Colonic mucosa (tissue), 4 donors: ENCODE measurements at regions not wholly inside any gene's neighbourhood (a gene's known extent, or its start where the extent isn't known, plus 50 kb on each side); places are given as distances from the start of the nearest gene placed in this dataset.

ENCODE experiments used
- DNase-seq: peaks from one replicate; pipeline ENCODE4 v3.0.0-alpha.2; 2020
- H3K27ac ChIP-seq: fragments of 200-600 bp; one replicate; pipeline ENCODE4 v1.8.0; 2021
- H3K27me3 ChIP-seq: fragments of 200-600 bp; one replicate; pipeline ENCODE4 v1.8.0; 2021
- H3K36me3 ChIP-seq: fragments of 200-600 bp; one replicate; pipeline ENCODE4 v1.8.0; 2021
- H3K4me1 ChIP-seq: fragments of 200-600 bp; one replicate; pipeline ENCODE4 v1.8.0; 2021; ENCODE audit warnings: mild to moderate bottlenecking
- H3K4me3 ChIP-seq: fragments of 200-600 bp; one replicate; pipeline ENCODE4 v1.8.0; 2021
- H3K9ac ChIP-seq, 2 donors: one replicate each; pipeline ENCODE4 v1.7.0; 2013; ENCODE audit warnings: control low read depth in 2 of 2, low read depth in 2 of 2, low read length in 2 of 2
- H3K9me3 ChIP-seq: fragments of 200-600 bp; one replicate; pipeline ENCODE4 v1.8.0; 2021
- intact Hi-C: fragments of 100-400 bp; cut with DNase I; formaldehyde crosslinking; loops from one replicate; pipeline ENCODE4 v1.14.1; 2022
- TF ChIP-seq, protein P1 (sequence below): fragments of 200-600 bp; IDR thresholded peaks from one replicate; pipeline ENCODE4 v1.8.0; 2022; ENCODE audit warnings: antibody characterized with exemption, mild to moderate bottlenecking
- donor health status: healthy.
- donor health status: DM: no; HTN: no; CAD: no.
- donor health status: DM: no; HTN: no; CAD: no.

DNA sequence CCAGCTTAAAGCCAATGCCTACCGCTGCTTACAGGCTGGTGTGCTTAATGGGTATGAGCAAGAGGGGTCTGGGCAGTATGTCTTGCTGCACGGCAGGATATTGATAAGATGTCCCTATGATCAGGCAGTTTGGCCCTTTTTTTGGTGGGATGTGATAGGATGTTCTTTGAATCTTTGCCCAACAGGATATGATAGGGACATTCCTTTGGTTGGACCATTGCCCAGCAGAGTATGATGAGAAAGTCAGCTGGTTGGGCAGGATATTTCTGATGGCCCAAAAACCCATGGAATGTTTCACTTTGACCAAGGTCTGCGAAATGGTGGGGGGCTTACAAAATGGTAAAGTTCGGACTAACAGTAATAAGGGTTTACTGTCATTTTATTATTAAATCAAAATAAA lies 1060.6 kb downstream of the STIM2 start:
- H3K36me3 ChIP-seq = no peaks in the 10 kb centered on the region
- no peaks in the 10 kb centered on the region for H3K4me1 ChIP-seq

DNA sequence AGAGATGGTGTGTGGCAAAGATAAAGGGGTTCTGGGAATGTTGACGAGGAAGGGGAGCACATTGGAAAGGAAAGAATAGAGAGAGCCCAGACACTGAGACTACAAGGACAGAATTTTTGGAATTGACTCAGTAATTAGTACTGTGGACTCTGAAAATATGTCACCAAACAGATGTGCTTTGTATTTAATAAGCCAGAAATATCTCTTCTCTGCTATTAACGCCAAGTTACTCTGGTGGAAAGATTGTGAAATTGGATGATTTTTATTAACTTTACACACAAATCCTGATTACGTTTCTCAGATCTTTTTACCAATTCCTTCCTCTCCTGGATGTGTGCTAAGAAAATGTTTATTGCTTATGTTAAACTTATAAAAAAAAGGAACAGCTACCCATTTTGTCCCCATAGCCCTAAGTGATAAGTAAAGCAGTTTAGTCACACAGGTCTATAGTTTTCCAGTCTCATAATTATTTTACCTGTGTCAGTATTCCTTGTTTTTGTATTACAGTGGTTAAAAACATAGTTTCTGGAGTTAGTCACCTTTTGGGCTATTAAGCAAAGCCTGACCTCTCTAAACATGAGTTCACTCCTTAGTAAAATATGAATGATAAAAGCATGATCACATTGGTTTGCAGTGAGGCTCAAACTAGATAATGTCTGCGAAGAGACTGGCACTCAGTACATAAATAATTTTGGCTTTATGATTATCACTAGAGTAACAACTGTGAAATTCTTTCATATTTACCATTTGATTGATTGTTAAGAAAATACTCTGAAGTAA lies 1068.3 kb downstream of the STIM2 start:
- Histone ChIP-seq H3K9ac (no peak overlapping the region), H3K27me3 (no peaks in the 10 kb centered on the region), H3K36me3 (no peaks in the 10 kb centered on the region), H3K9me3 (no peaks in the 10 kb centered on the region), H3K4me1 (no peaks in the 10 kb centered on the region), H3K27ac (no peak overlapping the region), H3K4me3 (no peak overlapping the region)
- intact Hi-C loops = no loop called here
- no peak for DNase-seq
- TF ChIP-seq, protein P1, sequence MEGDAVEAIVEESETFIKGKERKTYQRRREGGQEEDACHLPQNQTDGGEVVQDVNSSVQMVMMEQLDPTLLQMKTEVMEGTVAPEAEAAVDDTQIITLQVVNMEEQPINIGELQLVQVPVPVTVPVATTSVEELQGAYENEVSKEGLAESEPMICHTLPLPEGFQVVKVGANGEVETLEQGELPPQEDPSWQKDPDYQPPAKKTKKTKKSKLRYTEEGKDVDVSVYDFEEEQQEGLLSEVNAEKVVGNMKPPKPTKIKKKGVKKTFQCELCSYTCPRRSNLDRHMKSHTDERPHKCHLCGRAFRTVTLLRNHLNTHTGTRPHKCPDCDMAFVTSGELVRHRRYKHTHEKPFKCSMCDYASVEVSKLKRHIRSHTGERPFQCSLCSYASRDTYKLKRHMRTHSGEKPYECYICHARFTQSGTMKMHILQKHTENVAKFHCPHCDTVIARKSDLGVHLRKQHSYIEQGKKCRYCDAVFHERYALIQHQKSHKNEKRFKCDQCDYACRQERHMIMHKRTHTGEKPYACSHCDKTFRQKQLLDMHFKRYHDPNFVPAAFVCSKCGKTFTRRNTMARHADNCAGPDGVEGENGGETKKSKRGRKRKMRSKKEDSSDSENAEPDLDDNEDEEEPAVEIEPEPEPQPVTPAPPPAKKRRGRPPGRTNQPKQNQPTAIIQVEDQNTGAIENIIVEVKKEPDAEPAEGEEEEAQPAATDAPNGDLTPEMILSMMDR = no peak

More for the DNA sequence above, 1060.6 kb downstream of the STIM2 start:
- H3K9me3 ChIP-seq = no peaks in the 10 kb centered on the region
- H3K27me3 ChIP-seq = no peaks in the 10 kb centered on the region
- DNase-seq = no peak
- TF ChIP-seq, protein P1 = no peak
- no peak overlapping the region for H3K27ac ChIP-seq
- intact Hi-C loops = no loop called here
- no peak overlapping the region for H3K4me3 ChIP-seq
- no peak overlapping the region for H3K9ac ChIP-seq

DNA sequence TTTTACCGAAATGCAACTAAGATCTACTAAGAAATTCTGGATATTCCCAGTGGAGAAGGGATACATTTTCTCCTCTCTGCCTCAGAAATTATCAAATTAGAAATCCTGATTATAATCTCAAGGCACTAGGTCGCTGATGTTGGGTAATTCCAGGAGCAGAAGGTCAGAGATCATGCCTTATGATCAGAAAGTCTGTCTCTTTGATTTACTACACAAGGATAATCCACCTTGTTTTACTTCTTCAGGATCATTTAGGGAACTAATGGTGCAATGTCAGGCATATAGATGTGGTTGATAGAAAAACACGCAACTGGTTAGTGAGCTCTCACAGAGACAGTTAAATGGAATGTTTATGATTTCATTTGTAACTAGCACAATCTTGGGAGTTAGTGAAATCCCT lies 1069.7 kb downstream of the STIM2 start:
- H3K4me3 ChIP-seq = no peak overlapping the region
- intact Hi-C loops = no loop called here
- H3K36me3 ChIP-seq = no peaks in the 10 kb centered on the region
- no peak overlapping the region for H3K9ac ChIP-seq
- H3K27me3 ChIP-seq = no peaks in the 10 kb centered on the region
- no peak overlapping the region for H3K27ac ChIP-seq
- no peaks in the 10 kb centered on the region for H3K4me1 ChIP-seq
- TF ChIP-seq, protein P1 = no peak
- no peaks in the 10 kb centered on the region for H3K9me3 ChIP-seq
- DNase-seq = no peak

DNA sequence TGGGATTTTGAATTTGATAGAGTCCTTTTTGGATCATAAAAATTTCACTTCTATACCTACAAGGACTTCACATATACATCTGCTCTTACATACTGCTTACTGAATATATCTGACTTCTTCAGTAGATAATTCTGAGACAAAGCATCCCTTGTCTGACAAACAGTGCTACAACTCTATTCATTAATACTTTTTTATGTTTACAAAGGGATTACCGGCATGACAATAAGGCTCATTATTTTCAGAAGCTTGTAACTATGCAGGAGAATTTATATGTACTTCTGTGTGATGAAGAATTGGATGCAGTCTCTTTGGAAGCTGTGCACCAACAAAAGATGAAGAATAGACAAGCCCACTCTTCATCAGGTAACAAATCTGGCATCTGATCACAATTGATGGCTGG lies 1070.3 kb downstream of the STIM2 start:
- intact Hi-C loops = no loop called here
- no peak for DNase-seq
- TF ChIP-seq, protein P1 = no peak
- H3K9me3 ChIP-seq = no peaks in the 10 kb centered on the region
- no peaks in the 10 kb centered on the region for H3K27me3 ChIP-seq
- H3K4me3 ChIP-seq = no peak overlapping the region
- no peaks in the 10 kb centered on the region for H3K36me3 ChIP-seq
- H3K9ac ChIP-seq = no peak overlapping the region
- H3K4me1 ChIP-seq = no peaks in the 10 kb centered on the region
- no peak overlapping the region for H3K27ac ChIP-seq

DNA sequence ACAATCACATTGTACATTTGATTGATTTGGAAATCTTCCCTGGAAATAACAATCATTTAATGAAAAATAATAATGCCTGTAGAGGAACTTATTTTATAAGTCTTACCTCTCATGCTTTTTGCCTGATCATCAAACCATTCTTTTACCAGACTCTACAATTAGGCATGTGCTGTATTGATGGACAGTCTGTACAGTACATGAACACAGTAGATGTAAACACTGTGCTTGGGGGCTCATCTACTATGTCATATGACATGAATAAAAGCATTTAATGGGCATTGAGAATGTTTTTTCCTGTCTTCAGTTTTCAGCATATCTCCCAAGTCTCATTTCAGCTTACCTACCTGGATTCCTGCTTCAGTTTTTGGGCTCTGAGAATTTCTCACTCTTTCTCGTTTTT lies 1070.9 kb downstream of the STIM2 start:
- DNase-seq = no peak
- intact Hi-C loops = no loop called here
- no peak overlapping the region for H3K4me3 ChIP-seq
- no peaks in the 10 kb centered on the region for H3K9me3 ChIP-seq
- H3K27me3 ChIP-seq = no peaks in the 10 kb centered on the region
- TF ChIP-seq, protein P1 = no peak
- no peaks in the 10 kb centered on the region for H3K36me3 ChIP-seq
- H3K9ac ChIP-seq = no peak overlapping the region
- no peak overlapping the region for H3K27ac ChIP-seq
- no peaks in the 10 kb centered on the region for H3K4me1 ChIP-seq
